H1 (cell line): ENCODE measurements at regions not wholly inside any gene's neighbourhood (a gene's known extent, or its start where the extent isn't known, plus 50 kb on each side); places are given as distances from the start of the nearest gene placed in this dataset.

Experiments
- CTCF ChIA-PET: fragments of 300-600 bp; sonication (Branson Sonifier 250); formaldehyde crosslinking; loops from one replicate; lab custom pipeline; 2021; ENCODE audit not compliant: partially characterized antibody; lab: Charles Lee
- POLR2A ChIA-PET: fragments of 300-600 bp; sonication (Branson Sonifier 250); formaldehyde crosslinking; loops from one replicate; lab custom pipeline; 2021; ENCODE audit warnings: inconsistent platforms; ENCODE audit not compliant: partially characterized antibody; lab: Charles Lee
- DNase-seq, 2 experiments: peaks; one replicate each; pipeline versions ENCODE4 v3.0.0 to v3.0.0-alpha.2; 2010 to 2022; ENCODE audit warnings: low spot score in 2 of 2, low read depth in 1 of 2, mixed read lengths in 1 of 2
- FAIRE-seq: peaks from 2 replicates; lab custom pipeline; 2011; peaks lifted over from hg19 to GRCh38; lab: Jason Lieb, UNC
- H2AFZ ChIP-seq: 2 replicates; pipeline ENCODE4 v1.8.1; 2012; ENCODE audit warnings: low read length, inconsistent platforms
- H2AK5ac ChIP-seq: 2 replicates; pipeline ENCODE4 v1.6.1; 2013; ENCODE audit warnings: low read depth, low read length
- H2BK120ac ChIP-seq: replicated peaks from 2 replicates; pipeline ENCODE3; 2013; ENCODE audit warnings: low read depth, low read length, inconsistent platforms
- H2BK12ac ChIP-seq: 2 replicates; pipeline ENCODE4 v1.6.1; 2013; ENCODE audit warnings: low read depth, low read length
- H2BK15ac ChIP-seq: 2 replicates; pipeline ENCODE4 v1.6.1; 2013; ENCODE audit warnings: low read length
- H2BK20ac ChIP-seq: 2 replicates; pipeline ENCODE4 v1.6.1; 2013; ENCODE audit warnings: low read length
- H2BK5ac ChIP-seq: 2 replicates; pipeline ENCODE4 v1.6.1; 2013; ENCODE audit warnings: low read depth, low read length
- H3K14ac ChIP-seq: 2 replicates; pipeline ENCODE4 v1.6.1; 2013; ENCODE audit warnings: inconsistent platforms; ENCODE audit not compliant: insufficient read length
- H3K18ac ChIP-seq: 2 replicates; pipeline ENCODE4 v1.6.1; 2013; ENCODE audit warnings: low read length; ENCODE audit errors: extremely low read depth
- H3K23ac ChIP-seq: 2 replicates; pipeline ENCODE4 v1.6.1; 2013; ENCODE audit warnings: inconsistent platforms; ENCODE audit not compliant: insufficient read length
- H3K23me2 ChIP-seq: 2 replicates; pipeline ENCODE4 v1.6.1; 2013; ENCODE audit warnings: low read depth, low read length
- H3K27ac ChIP-seq: 2 replicates; pipeline ENCODE4 v1.6.1; 2011; ENCODE audit warnings: low read depth, low read length, inconsistent platforms
- H3K27me3 ChIP-seq, 4 experiments: replicated peaks in 1 of 4; 1 replicate in 1 of 4; 2 replicates in 3 of 4; pipeline versions ENCODE4 v1.6.1 to v1.8.1; 2011 to 2013; ENCODE audit warnings: low read length in 3 of 4, mild to moderate bottlenecking in 3 of 4, inconsistent platforms in 2 of 4, mixed read lengths in 2 of 4, moderate library complexity in 1 of 4; ENCODE audit not compliant: control insufficient read depth in 3 of 4, insufficient read depth in 3 of 4; ENCODE audit errors: extremely low read depth in 1 of 4
- H3K36me3 ChIP-seq, 4 experiments: 2 replicates each; pipeline versions ENCODE4 v1.6.1 to v1.8.1; 2011 to 2013; ENCODE audit warnings: mild to moderate bottlenecking in 4 of 4, low read length in 3 of 4, moderate library complexity in 2 of 4, control low read depth in 1 of 4, inconsistent platforms in 1 of 4; ENCODE audit not compliant: insufficient read depth in 4 of 4, control insufficient read depth in 2 of 4
- H3K4ac ChIP-seq: replicated peaks from 2 replicates; pipeline ENCODE3; 2013; ENCODE audit warnings: low read length, low read depth, mixed read lengths, inconsistent platforms; ENCODE audit not compliant: insufficient read length
- H3K4me1 ChIP-seq, 4 experiments: replicated peaks in 1 of 4; 1 replicate in 1 of 4; 2 replicates in 3 of 4; pipeline versions ENCODE4 v1.6.1 to v1.8.1; 2011 to 2013; ENCODE audit warnings: low read length in 3 of 4, inconsistent platforms in 2 of 4, mixed read lengths in 1 of 4; ENCODE audit not compliant: insufficient read depth in 4 of 4, control insufficient read depth in 3 of 4
- H3K4me2 ChIP-seq, 2 experiments: 2 replicates each; pipeline versions ENCODE4 v1.6.1 to v1.8.1; 2011 to 2013; ENCODE audit warnings: low read depth in 2 of 2, low read length in 2 of 2, control low read depth in 1 of 2, inconsistent platforms in 1 of 2, mild to moderate bottlenecking in 1 of 2; ENCODE audit not compliant: insufficient read depth in 1 of 2
- H3K4me3 ChIP-seq, 4 experiments: fragments of 200-600, 300-600 bp in 1 of 4; sonication (generic), shearing (Covaris generic), sonication (Bioruptor Twin) in 1 of 4; 2 replicates each; pipeline versions ENCODE4 v1.5.1 to v1.8.1; 2011 to 2016; ENCODE audit warnings: low read length in 4 of 4, low read depth in 3 of 4, control low read depth in 2 of 4, inconsistent platforms in 2 of 4, mild to moderate bottlenecking in 2 of 4, mixed read lengths in 1 of 4, moderate library complexity in 1 of 4; ENCODE audit not compliant: insufficient read depth in 2 of 4; ENCODE audit errors: extremely low read depth in 1 of 4
- H3K56ac ChIP-seq: replicated peaks from 2 replicates; pipeline ENCODE3; 2013; ENCODE audit warnings: low read depth, mild to moderate bottlenecking, mixed read lengths, low read length, inconsistent platforms; ENCODE audit not compliant: insufficient read length
- H3K79me1 ChIP-seq: 2 replicates; pipeline ENCODE4 v1.6.1; 2013; ENCODE audit warnings: low read depth, low read length, control low read depth
- H3K79me2 ChIP-seq, 2 experiments: 2 replicates each; pipeline versions ENCODE4 v1.6.1 to v1.8.1; 2012 to 2013; ENCODE audit warnings: low read length in 2 of 2, mild to moderate bottlenecking in 2 of 2, inconsistent platforms in 1 of 2; ENCODE audit not compliant: insufficient read depth in 2 of 2, control insufficient read depth in 1 of 2
- H3K9ac ChIP-seq, 4 experiments: replicated peaks in 1 of 4; 1 replicate in 1 of 4; 2 replicates in 3 of 4; pipeline versions ENCODE4 v1.6.1 to v1.8.1; 2011 to 2013; ENCODE audit warnings: low read depth in 3 of 4, low read length in 3 of 4, control low read depth in 2 of 4, mild to moderate bottlenecking in 2 of 4, moderate library complexity in 2 of 4, inconsistent platforms in 1 of 4; ENCODE audit errors: extremely low read depth in 1 of 4
- H3K9me3 ChIP-seq, 2 experiments: 2 replicates each; pipeline versions ENCODE4 v1.6.1 to v1.8.1; 2012 to 2013; ENCODE audit warnings: mild to moderate bottlenecking in 2 of 2, moderate library complexity in 2 of 2, control low read depth in 1 of 2, inconsistent platforms in 1 of 2, low read depth in 1 of 2, low read length in 1 of 2, mixed read lengths in 1 of 2; ENCODE audit not compliant: insufficient read depth in 2 of 2
- H4K20me1 ChIP-seq, 2 experiments: replicated peaks in 1 of 2; 2 replicates each; pipeline versions ENCODE3 to v1.8.1; 2011 to 2013; ENCODE audit warnings: inconsistent platforms in 2 of 2, low read length in 2 of 2, mild to moderate bottlenecking in 1 of 2; ENCODE audit not compliant: insufficient read depth in 2 of 2, control insufficient read depth in 1 of 2
- H4K5ac ChIP-seq: 2 replicates; pipeline ENCODE4 v1.6.1; 2013; ENCODE audit warnings: low read length, low read depth, mixed read lengths, inconsistent platforms; ENCODE audit not compliant: insufficient read length
- H4K8ac ChIP-seq: 2 replicates; pipeline ENCODE4 v1.8.0; 2013; ENCODE audit warnings: mild to moderate bottlenecking, moderate library complexity, low read length, inconsistent platforms; ENCODE audit not compliant: insufficient read depth; ENCODE audit errors: extremely low read depth
- H4K91ac ChIP-seq: replicated peaks from 2 replicates; pipeline ENCODE3; 2013; ENCODE audit warnings: low read length, mixed read lengths, inconsistent platforms; ENCODE audit not compliant: insufficient read length
- ATF2 ChIP-seq: IDR thresholded peaks from 2 replicates; pipeline ENCODE4 v1.6.1; 2012; ENCODE audit warnings: low read length, inconsistent platforms
- BCL11A ChIP-seq, 2 experiments: IDR thresholded peaks; one replicate each; pipeline ENCODE4 v1.6.1; 2011; ENCODE audit warnings: low read depth in 2 of 2, low read length in 2 of 2, mild to moderate bottlenecking in 2 of 2
- CREB1 ChIP-seq: IDR thresholded peaks from 2 replicates; pipeline ENCODE4 v1.6.1; 2012; ENCODE audit warnings: inconsistent platforms
- JUN ChIP-seq: IDR thresholded peaks from 2 replicates; pipeline ENCODE4 v1.6.1; 2011; ENCODE audit warnings: low read depth, mild to moderate bottlenecking, improper control_type of control experiment, low read length
- JUND ChIP-seq: IDR thresholded peaks from 2 replicates; pipeline ENCODE4 v1.6.1; 2011; ENCODE audit warnings: mild to moderate bottlenecking, improper control_type of control experiment, low read length
- KDM4A ChIP-seq: IDR thresholded peaks from one replicate; pipeline ENCODE4 v1.7.1; 2012; ENCODE audit warnings: low read depth, mild to moderate bottlenecking, moderate library complexity, low read length, inconsistent platforms; ENCODE audit not compliant: severe bottlenecking
- NANOG ChIP-seq: IDR thresholded peaks from 2 replicates; pipeline ENCODE4 v1.6.1; 2011; ENCODE audit warnings: low read length, low read depth, mild to moderate bottlenecking, inconsistent platforms; ENCODE audit not compliant: insufficient read depth, poor library complexity, severe bottlenecking
- PHF8 ChIP-seq: fragments of 200-600 bp; sonication (generic); conservative IDR thresholded peaks from 2 replicates; pipeline ENCODE4 v1.7.1; 2012; ENCODE audit warnings: low read depth, mild to moderate bottlenecking, inconsistent platforms, low read length, moderate library complexity
- POLR2A ChIP-seq, 2 experiments: IDR thresholded peaks; 1 replicate in 1 of 2; 2 replicates in 1 of 2; pipeline ENCODE4 v1.6.1; 2011; ENCODE audit warnings: low read depth in 2 of 2, low read length in 2 of 2, mild to moderate bottlenecking in 2 of 2; ENCODE audit errors: control extremely low read depth in 1 of 2
- RNF2 ChIP-seq: fragments of 200-900, 300-1000 bp; sonication (generic); IDR thresholded peaks from 2 replicates; pipeline ENCODE4 v1.7.1; 2016; ENCODE audit warnings: borderline replicate concordance, low read depth, mild to moderate bottlenecking, antibody characterized with exemption, low read length; ENCODE audit not compliant: poor library complexity, severe bottlenecking; ENCODE audit errors: missing control alignments
- SP1 ChIP-seq: IDR thresholded peaks from 2 replicates; pipeline ENCODE4 v1.6.1; 2011; ENCODE audit warnings: low read depth, low read length
- SP2 ChIP-seq: IDR thresholded peaks from 2 replicates; pipeline ENCODE4 v1.6.1; 2012; ENCODE audit warnings: mild to moderate bottlenecking, low read length, inconsistent platforms
- YY1 ChIP-seq: IDR thresholded peaks from 2 replicates; pipeline ENCODE4 v1.6.1; 2011; ENCODE audit warnings: low read depth, mild to moderate bottlenecking, low read length
- WGBS, 2 experiments: shearing (Covaris generic) in 1 of 2; methylation state at CpG; one replicate each; pipeline versions ENCODE4 v1.1.6 to v1.1.7; 2013 to 2015; ENCODE audit warnings: low lambda C conversion rate in 2 of 2, mixed read lengths in 2 of 2, inconsistent platforms in 1 of 2, low coverage in 1 of 2, missing lambda C conversion rate in 1 of 2; ENCODE audit not compliant: insufficient replicate concordance in 2 of 2, insufficient coverage in 1 of 2, insufficient read length in 1 of 2; ENCODE audit errors: extremely low coverage in 1 of 2, missing lambda C conversion rate in 1 of 2; 5-methylcytosine and 5-hydroxymethylcytosine counted together

- no peak overlapping the region for H4K5ac ChIP-seq
- FAIRE-seq, result no peak
- TF ChIP-seq ATF2 (no peak), RNF2 (no peak), BCL11A (IDR thresholded peaks at IDR 0.05; ENCODE audit: low read depth in 2 of 2, low read length in 2 of 2) (no peak), PHF8 (no peak), NANOG (no peak), SP1 (no peak), YY1 (no peak), SP2 (no peak), KDM4A (no peak), JUND (no peak), JUN (no peak), POLR2A (IDR thresholded peaks at IDR 0.05; ENCODE audit: control extremely low read depth in 1 of 2, low read depth in 2 of 2, low read length in 2 of 2) (no peak), CREB1 (no peak)
These were observed 351.0 kb downstream of the TCERG1L start for GRCh38 chr10:130960531-130960930.

More at GRCh38 chr10:130960531-130960930, 351.0 kb downstream of the TCERG1L start:
- no peaks in the 10 kb centered on the region for H3K23me2 ChIP-seq
- no peaks in the 10 kb centered on the region for H3K79me1 ChIP-seq
- no peak overlapping the region for H2BK15ac ChIP-seq
- no peaks in the 10 kb centered on the region for H3K27me3 ChIP-seq
- no peak overlapping the region for H2BK12ac ChIP-seq
- 91% methylated on average over 8 of the region's 8 CpGs; no CpG with 5 or more reads in 1 of the 2 experiments for WGBS, 2 experiments
- no peak overlapping the region for H4K91ac ChIP-seq
- H2AFZ ChIP-seq, result no peak overlapping the region
- no peak overlapping the region for H3K23ac ChIP-seq
- H3K4ac ChIP-seq, result no peak overlapping the region
- DNase-seq, result peak in 1 of 2 experiments; percentile 6
- no peak overlapping the region for H3K27ac ChIP-seq
- no peak overlapping the region for H2BK20ac ChIP-seq
- no peak overlapping the region for H3K4me2 ChIP-seq
- peaks cover 0 to 4% (median 0%) of the 10 kb centered on the region in 4 experiments; a peak in 2 of 7 replicates for H3K4me1 ChIP-seq
- no peak overlapping the region for H2AK5ac ChIP-seq
- H3K4me3 ChIP-seq, result no peak overlapping the region
- H2BK120ac ChIP-seq, result no peak overlapping the region
- H4K20me1 ChIP-seq, result no peaks in the 10 kb centered on the region
- no peak overlapping the region for H3K56ac ChIP-seq
- H3K9ac ChIP-seq, result no peak overlapping the region
- no peak overlapping the region for H2BK5ac ChIP-seq
- H3K9me3 ChIP-seq, result peaks cover 0 to 3% of the 10 kb centered on the region in 2 experiments; a peak in 1 of 4 replicates
- no peak overlapping the region for H3K14ac ChIP-seq
- ChIA-PET POLR2A (no interaction called here), CTCF (interaction anchor here (0.9 to 2.2 kb wide), 3 partner anchors 14 to 166 kb away, joined by 3 to 4 read pairs (median 3); no protein-coding TSS in a partner anchor)
- peak overlapping the region; percentile 39 for H4K8ac ChIP-seq
- no peaks in the 10 kb centered on the region for H3K79me2 ChIP-seq
- no peak overlapping the region for H3K18ac ChIP-seq
- H3K36me3 ChIP-seq, result no peaks in the 10 kb centered on the region
